Endothelial cell of umbilical vein (primary cell): ENCODE measurements at regions not wholly inside any gene's neighbourhood (a gene's known extent, or its start where the extent isn't known, plus 50 kb on each side); places are given as distances from the start of the nearest gene placed in this dataset.

Experiments used
- BruUV-seq: library from RNA; stranded (reverse); fragments of 400-500 nt; replicated peaks from 2 replicates; lab custom pipeline; 2021; lab: Mats Ljungman, UMichigan
- CTCF ChIA-PET: fragments of 300-600, 350-600 bp; sonication (Branson Sonifier 250); formaldehyde crosslinking; loops from one replicate; lab custom pipeline; 2021; ENCODE audit warnings: antibody characterized with exemption, inconsistent platforms; lab: Charles Lee
- POLR2A ChIA-PET: fragments of 300-600, 350-600 bp; sonication (Branson Sonifier 250); formaldehyde crosslinking; loops from one replicate; lab custom pipeline; 2021; ENCODE audit warnings: antibody characterized with exemption, inconsistent platforms; lab: Charles Lee
- DNase-seq: peaks from one replicate; pipeline ENCODE4 v3.0.0-alpha.2; 2011; ENCODE audit warnings: low read depth, low spot score
- FAIRE-seq: peaks from 2 replicates; lab custom pipeline; 2011; peaks lifted over from hg19 to GRCh38; lab: Jason Lieb, UNC
- H2AFZ ChIP-seq: 2 replicates; pipeline ENCODE4 v1.6.0; 2012; ENCODE audit warnings: low read depth, low read length, control low read depth, inconsistent platforms
- H3K27ac ChIP-seq: 2 replicates; pipeline ENCODE4 v1.5.1; 2011; ENCODE audit warnings: low read depth, mild to moderate bottlenecking, control low read depth, low read length, moderate library complexity; ENCODE audit not compliant: insufficient read depth
- H3K27me3 ChIP-seq, 2 experiments: 2 replicates each; pipeline versions ENCODE4 v1.6.0 to v1.6.1; 2011; ENCODE audit warnings: low read length in 2 of 2, mixed read lengths in 1 of 2; ENCODE audit not compliant: control insufficient read depth in 2 of 2, insufficient read depth in 2 of 2
- H3K36me3 ChIP-seq, 2 experiments: 2 replicates in 1 of 2; 3 replicates in 1 of 2; pipeline ENCODE4 v1.5.1; 2011; ENCODE audit warnings: low read length in 2 of 2, mild to moderate bottlenecking in 1 of 2, moderate library complexity in 1 of 2; ENCODE audit not compliant: control insufficient read depth in 2 of 2, insufficient read depth in 2 of 2; ENCODE audit errors: extremely low read depth in 1 of 2
- H3K4me1 ChIP-seq: 3 replicates; pipeline ENCODE4 v1.5.1; 2011; ENCODE audit warnings: mild to moderate bottlenecking, low read length; ENCODE audit not compliant: control insufficient read depth, insufficient read depth; ENCODE audit errors: extremely low read depth
- H3K4me2 ChIP-seq: 2 replicates; pipeline ENCODE4 v1.6.1; 2011; ENCODE audit warnings: low read length, control low read depth, mixed read lengths; ENCODE audit not compliant: insufficient read depth
- H3K4me3 ChIP-seq, 3 experiments: fragments of 200-600 bp in 1 of 3; sonication (generic), shearing (Covaris generic) in 1 of 3; replicated peaks in 1 of 3; 2 replicates each; pipeline ENCODE4 v1.5.1; 2011 to 2016; ENCODE audit warnings: control low read depth in 3 of 3, low read length in 3 of 3, mild to moderate bottlenecking in 2 of 3, inconsistent platforms in 1 of 3, low read depth in 1 of 3, moderate library complexity in 1 of 3; ENCODE audit not compliant: insufficient read depth in 1 of 3
- H3K79me2 ChIP-seq: 2 replicates; pipeline ENCODE4 v1.6.0; 2012; ENCODE audit warnings: low read length, inconsistent platforms; ENCODE audit not compliant: control insufficient read depth, insufficient read depth
- H3K9ac ChIP-seq: replicated peaks from 2 replicates; pipeline ENCODE3; 2011; ENCODE audit warnings: low read length, control low read depth; ENCODE audit not compliant: insufficient read depth; ENCODE audit errors: extremely low read depth
- H3K9me1 ChIP-seq: replicated peaks from 3 replicates; pipeline ENCODE4 v1.6.0; 2011; ENCODE audit warnings: mild to moderate bottlenecking, low read length; ENCODE audit not compliant: control insufficient read depth, insufficient read depth; ENCODE audit errors: extremely low read depth
- H3K9me3 ChIP-seq: replicated peaks from 2 replicates; pipeline ENCODE4 v1.5.1; 2012; ENCODE audit warnings: low read length, inconsistent platforms; ENCODE audit not compliant: control insufficient read depth, insufficient read depth
- H4K20me1 ChIP-seq: replicated peaks from 2 replicates; pipeline ENCODE3; 2011; ENCODE audit warnings: mild to moderate bottlenecking, low read length; ENCODE audit not compliant: control insufficient read depth, insufficient read depth; ENCODE audit errors: extremely low read depth
- EZH2 ChIP-seq: IDR thresholded peaks from 2 replicates; pipeline ENCODE4 v1.6.1; 2012; ENCODE audit warnings: borderline replicate concordance, low read depth, mild to moderate bottlenecking, moderate library complexity, low read length, inconsistent platforms; ENCODE audit not compliant: severe bottlenecking
- FOS ChIP-seq: IDR thresholded peaks from 2 replicates; pipeline ENCODE4 v1.6.1; 2011; ENCODE audit warnings: mild to moderate bottlenecking, low read length, moderate library complexity, borderline replicate concordance; ENCODE audit not compliant: insufficient read depth
- GATA2 ChIP-seq: IDR thresholded peaks from 2 replicates; pipeline ENCODE4 v1.7.0; 2011; ENCODE audit warnings: low read depth, mild to moderate bottlenecking, moderate library complexity, mixed read lengths, low read length; ENCODE audit not compliant: insufficient read length, insufficient read depth
- JUN ChIP-seq: IDR thresholded peaks from 2 replicates; pipeline ENCODE4 v1.6.1; 2011; ENCODE audit warnings: borderline replicate concordance, low read depth; ENCODE audit not compliant: insufficient read length, insufficient read depth
- MYC ChIP-seq: IDR thresholded peaks from one replicate; pipeline ENCODE4 v1.6.1; 2011; ENCODE audit warnings: mild to moderate bottlenecking, low read depth, low read length
- POLR2A ChIP-seq: IDR thresholded peaks from 2 replicates; pipeline ENCODE4 v1.6.1; 2012; ENCODE audit warnings: low read depth, mild to moderate bottlenecking, control low read depth, low read length
- POLR2AphosphoS5 ChIP-seq: IDR thresholded peaks from 2 replicates; pipeline ENCODE4 v1.6.1; 2012; ENCODE audit warnings: low read depth, mild to moderate bottlenecking, control low read depth, low read length, moderate library complexity; ENCODE audit not compliant: insufficient read depth
- dilution Hi-C: fragments of 300-500 bp; cut with MboI; formaldehyde crosslinking; loops from one replicate; pipeline ENCODE4 v1.15.0; 2019; ENCODE audit warnings: low sequenced_read_pairs; ENCODE audit not compliant: extremely low pct_ligation_motif_present
- intact Hi-C: fragments of 100-400 bp; cut with micrococcal nuclease; formaldehyde crosslinking; loops from one replicate; pipeline ENCODE4 v1.10.0; 2022
- TF ChIP-seq, protein P1 (sequence below): IDR thresholded peaks from 2 replicates; pipeline ENCODE4 v1.6.1; 2011; ENCODE audit not compliant: insufficient read depth, insufficient read length
- TF ChIP-seq, protein P2 (sequence below), 2 donors: IDR thresholded peaks; 1 replicate in 1 of 2; 2 replicates in 1 of 2; pipeline ENCODE4 v1.5.1; 2011; ENCODE audit warnings: low read length in 2 of 2, mild to moderate bottlenecking in 2 of 2, moderate library complexity in 2 of 2, control low read depth in 1 of 2, inconsistent platforms in 1 of 2, low read depth in 1 of 2; ENCODE audit not compliant: insufficient read depth in 1 of 2; ENCODE audit errors: extremely low read depth in 1 of 2

DNA sequence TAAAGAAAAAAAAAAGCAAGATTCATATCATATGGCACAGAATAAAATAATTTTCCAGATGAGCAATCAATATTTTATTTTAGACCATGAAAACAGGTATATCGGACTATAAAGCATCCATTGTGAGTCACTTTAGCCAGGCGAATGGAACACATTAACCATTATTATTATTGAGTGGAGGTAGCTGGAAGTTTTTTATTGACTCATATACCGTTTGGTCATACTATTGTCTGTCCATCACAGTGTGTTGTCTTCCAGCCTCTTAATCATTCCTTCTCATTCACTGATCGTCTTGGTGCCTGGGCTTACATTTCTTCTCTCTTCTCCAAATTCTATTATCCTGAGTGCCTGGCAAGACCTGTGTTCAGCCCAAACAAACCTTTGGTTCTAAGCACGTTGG lies 634.8 kb downstream of the MECOM start:
- Histone ChIP-seq H3K4me2 (no peak overlapping the region), H3K9me3 (no peaks in the 10 kb centered on the region), H2AFZ (no peak overlapping the region), H4K20me1 (no peaks in the 10 kb centered on the region), H3K27ac (no peak overlapping the region), H3K4me3 (no peak overlapping the region), H3K36me3 (no peaks in the 10 kb centered on the region), H3K79me2 (no peaks in the 10 kb centered on the region), H3K4me1 (peaks cover 21% of the 10 kb centered on the region), H3K9me1 (no peaks in the 10 kb centered on the region), H3K27me3 (no peaks in the 10 kb centered on the region), H3K9ac (no peak overlapping the region)
- ChIA-PET POLR2A (no interaction called here), CTCF (no interaction called here)
- DNase-seq (no peak), FAIRE-seq (no peak)
- intact Hi-C loops: loop anchor here (5.0 kb wide), 1 partner anchor 146 kb away; no protein-coding TSS in a partner anchor
- BruUV-seq: no TSS peak
- dilution Hi-C loops: no loop called here
- TF ChIP-seq FOS (no peak), JUN (no peak)

DNA sequence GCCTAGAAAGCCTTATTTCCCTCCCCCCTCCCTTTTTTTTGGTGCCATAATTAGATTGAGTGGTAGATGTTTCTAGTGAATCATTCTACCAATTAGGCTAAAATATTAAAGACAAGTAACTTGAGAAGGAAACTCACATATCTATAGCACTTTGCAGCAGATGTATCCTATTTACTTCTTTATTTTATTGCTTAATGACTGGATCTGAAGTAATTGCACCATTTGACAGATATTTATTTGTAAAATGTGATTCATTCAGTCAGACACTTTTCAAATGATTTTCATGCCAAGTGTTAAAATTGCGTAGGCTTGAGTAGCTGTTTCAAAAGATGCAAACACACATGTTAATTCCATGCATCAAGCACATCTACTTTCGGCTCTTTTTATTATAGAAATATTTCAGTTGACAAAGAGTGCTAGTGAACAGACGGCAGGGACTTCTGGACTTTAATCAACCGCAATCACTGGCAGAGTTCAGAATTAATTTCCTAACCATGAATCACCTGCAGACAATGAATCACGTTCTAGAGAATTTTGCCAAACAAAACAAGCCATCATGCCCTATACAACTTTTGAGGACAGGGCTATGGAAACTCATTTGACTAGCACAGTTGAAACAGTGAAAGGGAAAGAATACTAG lies 636.8 kb downstream of the MECOM start:
- Histone ChIP-seq H3K9me1 (no peaks in the 10 kb centered on the region), H3K4me3 (peak overlapping the region in 1 of 3 experiments; percentile 45), H3K79me2 (no peaks in the 10 kb centered on the region), H3K9me3 (no peaks in the 10 kb centered on the region), H3K4me2 (peak overlapping the region; percentile 96), H3K9ac (peak overlapping the region; percentile 55), H3K27me3 (no peaks in the 10 kb centered on the region), H3K27ac (peak overlapping the region; percentile 75), H3K4me1 (peaks cover 21% of the 10 kb centered on the region), H3K36me3 (no peaks in the 10 kb centered on the region), H4K20me1 (no peaks in the 10 kb centered on the region), H2AFZ (no peak overlapping the region)
- DNase-seq: peak; percentile 96
- POLR2A ChIA-PET: no interaction called here
- CTCF ChIA-PET: interaction anchor here (1.0 to 2.1 kb wide), 6 partner anchors 13 to 642 kb away, joined by 3 to 14 read pairs (median 5); no protein-coding TSS in a partner anchor
- dilution Hi-C loops: no loop called here
- TF ChIP-seq GATA2: peak; percentile 93
- peak; percentile 95 for TF ChIP-seq JUN
- peak; percentile 97 for TF ChIP-seq FOS
- TF ChIP-seq, protein P1, sequence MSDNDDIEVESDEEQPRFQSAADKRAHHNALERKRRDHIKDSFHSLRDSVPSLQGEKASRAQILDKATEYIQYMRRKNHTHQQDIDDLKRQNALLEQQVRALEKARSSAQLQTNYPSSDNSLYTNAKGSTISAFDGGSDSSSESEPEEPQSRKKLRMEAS: no peak
- peak; percentile 89 for TF ChIP-seq POLR2AphosphoS5
- peak; percentile 24 for TF ChIP-seq POLR2A
- no peak for TF ChIP-seq EZH2
- TF ChIP-seq, protein P2, sequence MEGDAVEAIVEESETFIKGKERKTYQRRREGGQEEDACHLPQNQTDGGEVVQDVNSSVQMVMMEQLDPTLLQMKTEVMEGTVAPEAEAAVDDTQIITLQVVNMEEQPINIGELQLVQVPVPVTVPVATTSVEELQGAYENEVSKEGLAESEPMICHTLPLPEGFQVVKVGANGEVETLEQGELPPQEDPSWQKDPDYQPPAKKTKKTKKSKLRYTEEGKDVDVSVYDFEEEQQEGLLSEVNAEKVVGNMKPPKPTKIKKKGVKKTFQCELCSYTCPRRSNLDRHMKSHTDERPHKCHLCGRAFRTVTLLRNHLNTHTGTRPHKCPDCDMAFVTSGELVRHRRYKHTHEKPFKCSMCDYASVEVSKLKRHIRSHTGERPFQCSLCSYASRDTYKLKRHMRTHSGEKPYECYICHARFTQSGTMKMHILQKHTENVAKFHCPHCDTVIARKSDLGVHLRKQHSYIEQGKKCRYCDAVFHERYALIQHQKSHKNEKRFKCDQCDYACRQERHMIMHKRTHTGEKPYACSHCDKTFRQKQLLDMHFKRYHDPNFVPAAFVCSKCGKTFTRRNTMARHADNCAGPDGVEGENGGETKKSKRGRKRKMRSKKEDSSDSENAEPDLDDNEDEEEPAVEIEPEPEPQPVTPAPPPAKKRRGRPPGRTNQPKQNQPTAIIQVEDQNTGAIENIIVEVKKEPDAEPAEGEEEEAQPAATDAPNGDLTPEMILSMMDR (IDR thresholded peaks at IDR 0.05; ENCODE audit: extremely low read depth in 1 of 2, insufficient read depth in 1 of 2, low read depth in 1 of 2, low read length in 2 of 2): no peak
- TF ChIP-seq MYC: no peak
- peak; percentile 96 for FAIRE-seq
- no TSS peak for BruUV-seq
- intact Hi-C loops: loop anchor here (1.0 to 5.0 kb wide), 2 partner anchors 15 to 144 kb away; no protein-coding TSS in a partner anchor
